ENCODE measurements at regions not wholly inside any gene's neighbourhood (a gene's known extent, or its start where the extent isn't known, plus 50 kb on each side); places are given as distances from the start of the nearest gene placed in this dataset.

GRCh38 chr9:28792716-28793115, 1219.4 kb upstream of the C9orf72 start:
- no peak for TF ChIP-seq CTCF (IDR thresholded peaks at IDR 0.05)
- TF ChIP-seq POLR2A (IDR thresholded peaks at IDR 0.05): no peak

Measured in lower leg skin (tissue), 3 donors.